ENCODE measurements at regions not wholly inside any gene's neighbourhood (a gene's known extent, or its start where the extent isn't known, plus 50 kb on each side); places are given as distances from the start of the nearest gene placed in this dataset.
A peak's percentile ranks its signal among the peaks of the same experiment; 100 is the strongest.

DNA sequence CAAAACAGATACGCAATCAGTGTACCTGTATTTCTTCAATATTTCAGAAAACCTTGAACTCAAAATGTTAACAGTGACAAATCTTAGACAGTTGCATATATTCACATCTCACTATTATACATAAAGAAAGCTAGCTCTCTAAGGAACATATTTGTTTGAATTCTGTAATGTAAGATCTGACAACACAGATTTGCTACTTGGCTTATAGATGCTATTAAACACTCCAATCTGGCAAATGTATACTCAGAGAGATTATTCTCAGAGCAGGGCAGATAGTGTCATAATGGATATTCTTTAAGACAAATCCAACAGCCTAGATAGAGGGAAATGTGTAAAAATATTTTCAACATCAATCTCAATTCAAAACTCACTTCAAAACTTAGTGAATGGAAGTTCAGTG lies 794.5 kb upstream of the CDH9 start:
- TF ChIP-seq, protein P1, sequence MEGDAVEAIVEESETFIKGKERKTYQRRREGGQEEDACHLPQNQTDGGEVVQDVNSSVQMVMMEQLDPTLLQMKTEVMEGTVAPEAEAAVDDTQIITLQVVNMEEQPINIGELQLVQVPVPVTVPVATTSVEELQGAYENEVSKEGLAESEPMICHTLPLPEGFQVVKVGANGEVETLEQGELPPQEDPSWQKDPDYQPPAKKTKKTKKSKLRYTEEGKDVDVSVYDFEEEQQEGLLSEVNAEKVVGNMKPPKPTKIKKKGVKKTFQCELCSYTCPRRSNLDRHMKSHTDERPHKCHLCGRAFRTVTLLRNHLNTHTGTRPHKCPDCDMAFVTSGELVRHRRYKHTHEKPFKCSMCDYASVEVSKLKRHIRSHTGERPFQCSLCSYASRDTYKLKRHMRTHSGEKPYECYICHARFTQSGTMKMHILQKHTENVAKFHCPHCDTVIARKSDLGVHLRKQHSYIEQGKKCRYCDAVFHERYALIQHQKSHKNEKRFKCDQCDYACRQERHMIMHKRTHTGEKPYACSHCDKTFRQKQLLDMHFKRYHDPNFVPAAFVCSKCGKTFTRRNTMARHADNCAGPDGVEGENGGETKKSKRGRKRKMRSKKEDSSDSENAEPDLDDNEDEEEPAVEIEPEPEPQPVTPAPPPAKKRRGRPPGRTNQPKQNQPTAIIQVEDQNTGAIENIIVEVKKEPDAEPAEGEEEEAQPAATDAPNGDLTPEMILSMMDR (IDR thresholded peaks at IDR 0.05; ENCODE audit: low read depth, low read length, missing control alignments), result no peak
- no peak for DNase-seq
- H3K4me3 ChIP-seq (ENCODE audit: low read depth, low read length), result no peak overlapping the region
- H3K36me3 ChIP-seq (replicated peaks), result no peaks in the 10 kb centered on the region
- no peaks in the 10 kb centered on the region for H3K27me3 ChIP-seq (replicated peaks)
- in situ Hi-C loops (cut with HindIII; ENCODE audit: low pct_ligation_motif_present, low sequenced_read_pairs), result no loop called here
- no peak overlapping the region for H3K27ac ChIP-seq

DNA sequence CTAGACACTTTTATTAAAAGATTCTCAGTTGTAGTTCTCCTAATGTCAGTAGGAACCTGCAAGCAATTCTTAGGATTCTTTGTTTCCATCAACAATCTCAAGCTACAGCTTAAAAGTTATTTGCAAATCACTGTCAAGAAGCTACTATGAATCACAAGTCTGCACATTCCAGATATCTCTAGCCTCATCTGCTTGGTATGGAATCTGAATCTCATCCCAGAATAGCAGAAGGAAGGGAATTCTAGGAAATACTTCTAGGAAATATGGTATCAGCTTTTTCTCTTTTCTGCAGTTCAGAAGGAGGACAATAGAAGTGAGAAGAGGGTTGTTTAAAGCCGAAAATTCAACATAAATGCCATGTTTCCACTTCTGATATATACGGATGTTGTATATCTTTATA lies 792.2 kb upstream of the CDH9 start:
- in situ Hi-C loops (cut with HindIII; ENCODE audit: low pct_ligation_motif_present, low sequenced_read_pairs), result no loop called here
- TF ChIP-seq, protein P1 (IDR thresholded peaks at IDR 0.05; ENCODE audit: low read depth, low read length, missing control alignments), result no peak
- Histone ChIP-seq H3K36me3 (replicated peaks) (no peaks in the 10 kb centered on the region), H3K4me3 (ENCODE audit: low read depth, low read length) (no peak overlapping the region), H3K27me3 (replicated peaks) (no peaks in the 10 kb centered on the region), H3K27ac (no peak overlapping the region)
- peak; percentile 65 for DNase-seq

DNA sequence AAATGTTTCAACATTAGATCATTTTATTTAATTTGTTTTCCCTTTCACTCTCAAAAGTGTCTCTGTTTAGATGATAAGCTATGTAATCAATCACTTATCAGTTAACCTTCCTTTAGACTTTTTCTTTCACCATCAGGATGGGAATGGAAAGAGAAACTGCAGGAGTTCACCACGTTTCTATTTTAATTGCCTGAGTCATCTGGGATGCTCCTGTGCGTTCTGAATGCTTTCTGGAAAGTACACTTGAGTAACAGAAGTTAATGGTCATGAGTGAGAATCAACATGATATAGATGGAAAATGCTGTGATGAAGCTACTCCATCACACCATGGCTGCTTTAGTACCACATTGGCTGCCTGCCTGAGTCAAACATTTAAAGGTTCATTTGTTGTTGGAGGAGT lies 783.3 kb upstream of the CDH9 start:
- peak; percentile 30 for DNase-seq
- H3K27me3 ChIP-seq (replicated peaks), result no peaks in the 10 kb centered on the region
- no peak overlapping the region for H3K27ac ChIP-seq
- in situ Hi-C loops (cut with HindIII; ENCODE audit: low pct_ligation_motif_present, low sequenced_read_pairs), result no loop called here
- no peaks in the 10 kb centered on the region for H3K36me3 ChIP-seq (replicated peaks)
- TF ChIP-seq, protein P1 (IDR thresholded peaks at IDR 0.05; ENCODE audit: low read depth, low read length, missing control alignments), result no peak
- H3K4me3 ChIP-seq (ENCODE audit: low read depth, low read length), result no peak overlapping the region

DNA sequence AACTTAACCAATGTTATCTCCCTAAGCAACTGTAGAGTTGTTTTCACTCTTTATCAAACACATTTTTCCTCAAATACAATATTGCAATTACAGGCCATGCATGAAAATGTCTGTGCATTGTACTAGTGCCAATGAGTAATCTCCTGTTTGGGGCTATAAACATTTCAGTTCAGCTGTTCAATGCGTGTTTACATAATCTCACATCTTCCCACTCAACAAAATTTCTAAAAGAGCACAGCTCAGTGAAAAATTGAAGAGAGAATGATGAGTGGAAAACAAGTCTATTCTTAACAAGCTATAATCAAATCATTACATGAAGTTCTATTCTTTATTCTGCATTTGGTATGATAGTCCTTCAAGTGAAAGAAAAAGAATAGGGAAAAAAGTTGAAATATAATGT lies 780.5 kb upstream of the CDH9 start:
- no peak overlapping the region for H3K27ac ChIP-seq
- TF ChIP-seq, protein P1 (IDR thresholded peaks at IDR 0.05; ENCODE audit: low read depth, low read length, missing control alignments), result no peak
- DNase-seq, result no peak
- no peaks in the 10 kb centered on the region for H3K36me3 ChIP-seq (replicated peaks)
- no peaks in the 10 kb centered on the region for H3K27me3 ChIP-seq (replicated peaks)
- H3K4me3 ChIP-seq (ENCODE audit: low read depth, low read length), result no peak overlapping the region
- in situ Hi-C loops (cut with HindIII; ENCODE audit: low pct_ligation_motif_present, low sequenced_read_pairs), result no loop called here

DNA sequence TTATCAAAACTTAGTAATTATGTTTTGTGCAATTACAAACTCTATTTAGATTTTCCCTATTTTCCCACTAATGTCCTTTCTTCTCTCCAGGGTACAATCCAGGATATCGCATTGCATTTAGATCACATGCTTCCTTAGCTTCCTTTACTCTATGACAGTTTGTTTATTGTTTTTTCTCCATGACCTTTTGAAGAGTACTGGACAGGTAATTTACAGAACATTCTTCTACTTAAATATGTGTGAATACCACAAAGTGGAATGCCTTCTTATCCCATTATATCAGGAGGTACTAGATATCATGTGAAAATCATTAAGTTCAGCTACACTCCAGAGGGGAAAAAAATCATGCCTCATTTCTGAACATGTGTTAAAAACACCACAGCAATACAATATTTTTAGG lies 776.6 kb upstream of the CDH9 start:
- TF ChIP-seq, protein P1 (IDR thresholded peaks at IDR 0.05; ENCODE audit: low read depth, low read length, missing control alignments), result no peak
- no peak for DNase-seq
- in situ Hi-C loops (cut with HindIII; ENCODE audit: low pct_ligation_motif_present, low sequenced_read_pairs), result no loop called here
- no peak overlapping the region for H3K27ac ChIP-seq
- H3K27me3 ChIP-seq (replicated peaks), result no peaks in the 10 kb centered on the region
- no peak overlapping the region for H3K4me3 ChIP-seq (ENCODE audit: low read depth, low read length)
- H3K36me3 ChIP-seq (replicated peaks), result no peaks in the 10 kb centered on the region

DNA sequence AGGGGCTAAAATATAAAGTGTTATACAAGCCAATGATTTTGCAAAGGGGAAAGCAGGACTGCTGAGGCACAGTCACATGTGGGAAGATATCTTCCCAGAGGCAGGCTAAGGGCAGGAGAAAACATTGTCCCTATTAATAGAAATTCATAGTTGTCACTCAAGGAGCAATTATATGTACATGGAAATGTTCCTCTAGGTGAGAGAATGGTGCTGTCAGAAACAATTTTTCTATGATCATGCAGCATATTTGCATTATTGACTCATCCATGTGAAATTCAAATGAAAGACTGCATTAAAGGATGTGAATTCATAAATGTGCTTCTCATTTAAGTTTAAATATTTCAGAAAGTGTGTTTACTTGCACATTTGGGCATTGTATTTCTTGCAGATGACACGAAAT lies 775.9 kb upstream of the CDH9 start:
- H3K4me3 ChIP-seq (ENCODE audit: low read depth, low read length), result no peak overlapping the region
- H3K27me3 ChIP-seq (replicated peaks), result no peaks in the 10 kb centered on the region
- in situ Hi-C loops (cut with HindIII; ENCODE audit: low pct_ligation_motif_present, low sequenced_read_pairs), result no loop called here
- no peak overlapping the region for H3K27ac ChIP-seq
- no peaks in the 10 kb centered on the region for H3K36me3 ChIP-seq (replicated peaks)
- TF ChIP-seq, protein P1 (IDR thresholded peaks at IDR 0.05; ENCODE audit: low read depth, low read length, missing control alignments), result no peak
- no peak for DNase-seq

All from brain microvascular endothelial cell (primary cell).